ENCODE measurements at regions not wholly inside any gene's neighbourhood (a gene's known extent, or its start where the extent isn't known, plus 50 kb on each side); places are given as distances from the start of the nearest gene placed in this dataset.

GRCh38 chr18:77329651-77330050 is 80.0 kb downstream of the GALR1 start:
- no peaks in the 10 kb centered on the region for H3K9me3 ChIP-seq (ENCODE audit: control insufficient read depth in 2 of 2, low read length in 2 of 2)
- Mint-ChIP-seq H3K4me3 (no peak overlapping the region), H3K27ac (no peak overlapping the region), H3K4me1 (peaks cover 0 to 2% (median 0%) of the 10 kb centered on the region in 4 donors), H3K36me3 (no peaks in the 10 kb centered on the region), H3K27me3 (peaks cover 29% of the 10 kb centered on the region), H3K9me3 (peaks cover 0 to 8% (median 2%) of the 10 kb centered on the region in 7 donors)
- no peak overlapping the region for H3K27ac ChIP-seq (ENCODE audit: insufficient read depth, low read length, poor library complexity, severe bottlenecking)
- no peak overlapping the region for H3K4me3 ChIP-seq (ENCODE audit: low read depth, low read length)
- no peaks in the 10 kb centered on the region for H3K36me3 ChIP-seq (ENCODE audit: control insufficient read depth, insufficient read depth, low read length)
- H3K4me1 ChIP-seq (ENCODE audit: control insufficient read depth, insufficient read depth, low read length, poor library complexity, severe bottlenecking), result no peaks in the 10 kb centered on the region
- H3K27me3 ChIP-seq (ENCODE audit: control insufficient read depth, insufficient read depth, low read length), result peaks cover 2% of the 10 kb centered on the region
- ATAC-seq (ENCODE audit: low read depth in 2 of 2) (no peak), DNase-seq (no peak)

GRCh38 chr18:77334876-77335275 is 85.2 kb downstream of the GALR1 start:
- Histone ChIP-seq H3K4me1 (ENCODE audit: control insufficient read depth, insufficient read depth, low read length, poor library complexity, severe bottlenecking) (no peaks in the 10 kb centered on the region), H3K27me3 (ENCODE audit: control insufficient read depth, insufficient read depth, low read length) (peaks cover 3% of the 10 kb centered on the region), H3K36me3 (ENCODE audit: control insufficient read depth, insufficient read depth, low read length) (no peaks in the 10 kb centered on the region), H3K27ac (ENCODE audit: insufficient read depth, low read length, poor library complexity, severe bottlenecking) (no peak overlapping the region), H3K9me3 (ENCODE audit: control insufficient read depth in 2 of 2, low read length in 2 of 2) (no peaks in the 10 kb centered on the region), H3K4me3 (ENCODE audit: low read depth, low read length) (no peak overlapping the region)
- no peak for ATAC-seq (ENCODE audit: low read depth in 2 of 2)
- Mint-ChIP-seq H3K27ac (no peak overlapping the region), H3K4me1 (peaks cover 0 to 2% (median 0%) of the 10 kb centered on the region in 4 donors), H3K4me3 (no peak overlapping the region), H3K27me3 (peaks cover 38% of the 10 kb centered on the region), H3K9me3 (peaks cover 0 to 2% (median 0%) of the 10 kb centered on the region in 7 donors), H3K36me3 (no peaks in the 10 kb centered on the region)
- no peak for DNase-seq

GRCh38 chr18:77337604-77338003 is 88.0 kb downstream of the GALR1 start:
- Mint-ChIP-seq H3K9me3 (peaks cover 0 to 1% (median 0%) of the 10 kb centered on the region in 7 donors), H3K4me3 (no peak overlapping the region), H3K27ac (no peak overlapping the region), H3K27me3 (peaks cover 24% of the 10 kb centered on the region), H3K4me1 (peaks cover 0 to 2% (median 0%) of the 10 kb centered on the region in 4 donors), H3K36me3 (no peaks in the 10 kb centered on the region)
- no peaks in the 10 kb centered on the region for H3K36me3 ChIP-seq (ENCODE audit: control insufficient read depth, insufficient read depth, low read length)
- DNase-seq, result no peak
- peaks cover 3% of the 10 kb centered on the region for H3K27me3 ChIP-seq (ENCODE audit: control insufficient read depth, insufficient read depth, low read length)
- no peaks in the 10 kb centered on the region for H3K9me3 ChIP-seq (ENCODE audit: control insufficient read depth in 2 of 2, low read length in 2 of 2)
- no peak for ATAC-seq (ENCODE audit: low read depth in 2 of 2)
- no peak overlapping the region for H3K27ac ChIP-seq (ENCODE audit: insufficient read depth, low read length, poor library complexity, severe bottlenecking)
- H3K4me1 ChIP-seq (ENCODE audit: control insufficient read depth, insufficient read depth, low read length, poor library complexity, severe bottlenecking), result no peaks in the 10 kb centered on the region
- H3K4me3 ChIP-seq (ENCODE audit: low read depth, low read length), result no peak overlapping the region

GRCh38 chr18:77339093-77339492 is 89.4 kb downstream of the GALR1 start:
- peaks cover 22% of the 10 kb centered on the region for H3K27me3 Mint-ChIP-seq
- H3K4me3 Mint-ChIP-seq, result no peak overlapping the region
- DNase-seq (no peak), ATAC-seq (ENCODE audit: low read depth in 2 of 2) (no peak)
- Histone ChIP-seq H3K4me3 (ENCODE audit: low read depth, low read length) (no peak overlapping the region), H3K27me3 (ENCODE audit: control insufficient read depth, insufficient read depth, low read length) (peaks cover 3% of the 10 kb centered on the region), H3K27ac (ENCODE audit: insufficient read depth, low read length, poor library complexity, severe bottlenecking) (no peak overlapping the region), H3K4me1 (ENCODE audit: control insufficient read depth, insufficient read depth, low read length, poor library complexity, severe bottlenecking) (no peaks in the 10 kb centered on the region), H3K9me3 (ENCODE audit: control insufficient read depth in 2 of 2, low read length in 2 of 2) (no peaks in the 10 kb centered on the region), H3K36me3 (ENCODE audit: control insufficient read depth, insufficient read depth, low read length) (no peaks in the 10 kb centered on the region)
- peaks cover 0 to 1% (median 0%) of the 10 kb centered on the region in 7 donors for H3K9me3 Mint-ChIP-seq
- no peak overlapping the region for H3K27ac Mint-ChIP-seq
- peaks cover 0 to 2% (median 0%) of the 10 kb centered on the region in 4 donors for H3K4me1 Mint-ChIP-seq
- no peaks in the 10 kb centered on the region for H3K36me3 Mint-ChIP-seq

GRCh38 chr18:77339623-77340022 is 90.0 kb downstream of the GALR1 start:
- no peak overlapping the region for H3K4me3 Mint-ChIP-seq
- Histone ChIP-seq H3K9me3 (ENCODE audit: control insufficient read depth in 2 of 2, low read length in 2 of 2) (no peaks in the 10 kb centered on the region), H3K4me3 (ENCODE audit: low read depth, low read length) (no peak overlapping the region), H3K27me3 (ENCODE audit: control insufficient read depth, insufficient read depth, low read length) (peaks cover 1% of the 10 kb centered on the region), H3K27ac (ENCODE audit: insufficient read depth, low read length, poor library complexity, severe bottlenecking) (no peak overlapping the region), H3K4me1 (ENCODE audit: control insufficient read depth, insufficient read depth, low read length, poor library complexity, severe bottlenecking) (no peaks in the 10 kb centered on the region), H3K36me3 (ENCODE audit: control insufficient read depth, insufficient read depth, low read length) (no peaks in the 10 kb centered on the region)
- no peaks in the 10 kb centered on the region for H3K9me3 Mint-ChIP-seq
- peaks cover 18% of the 10 kb centered on the region for H3K27me3 Mint-ChIP-seq
- no peak overlapping the region for H3K27ac Mint-ChIP-seq
- H3K36me3 Mint-ChIP-seq, result no peaks in the 10 kb centered on the region
- DNase-seq (no peak), ATAC-seq (ENCODE audit: low read depth in 2 of 2) (no peak)
- peaks cover 0 to 2% (median 0%) of the 10 kb centered on the region in 4 donors for H3K4me1 Mint-ChIP-seq

- Mint-ChIP-seq H3K4me3 (no peak overlapping the region), H3K36me3 (no peaks in the 10 kb centered on the region), H3K4me1 (peaks cover 0 to 2% (median 0%) of the 10 kb centered on the region in 4 donors), H3K27ac (no peak overlapping the region), H3K27me3 (peaks cover 8% of the 10 kb centered on the region), H3K9me3 (no peaks in the 10 kb centered on the region)
- H3K36me3 ChIP-seq (ENCODE audit: control insufficient read depth, insufficient read depth, low read length), result no peaks in the 10 kb centered on the region
- no peaks in the 10 kb centered on the region for H3K9me3 ChIP-seq (ENCODE audit: control insufficient read depth in 2 of 2, low read length in 2 of 2)
- no peak overlapping the region for H3K27ac ChIP-seq (ENCODE audit: insufficient read depth, low read length, poor library complexity, severe bottlenecking)
- H3K4me1 ChIP-seq (ENCODE audit: control insufficient read depth, insufficient read depth, low read length, poor library complexity, severe bottlenecking), result no peaks in the 10 kb centered on the region
- no peak for ATAC-seq (ENCODE audit: low read depth in 2 of 2)
- peaks cover 1% of the 10 kb centered on the region for H3K27me3 ChIP-seq (ENCODE audit: control insufficient read depth, insufficient read depth, low read length)
- DNase-seq, result no peak
- H3K4me3 ChIP-seq (ENCODE audit: low read depth, low read length), result no peak overlapping the region
Measured at GRCh38 chr18:77340815-77341214, 91.2 kb downstream of the GALR1 start.

- no peaks in the 10 kb centered on the region for H3K4me1 ChIP-seq (ENCODE audit: control insufficient read depth, insufficient read depth, low read length, poor library complexity, severe bottlenecking)
- no peaks in the 10 kb centered on the region for H3K36me3 Mint-ChIP-seq
- H3K27me3 ChIP-seq (ENCODE audit: control insufficient read depth, insufficient read depth, low read length), result peaks cover under 1% of the 10 kb centered on the region
- no peak overlapping the region for H3K4me3 Mint-ChIP-seq
- no peaks in the 10 kb centered on the region for H3K9me3 Mint-ChIP-seq
- H3K4me1 Mint-ChIP-seq, result peaks cover 0 to 2% (median 0%) of the 10 kb centered on the region in 4 donors
- no peaks in the 10 kb centered on the region for H3K9me3 ChIP-seq (ENCODE audit: control insufficient read depth in 2 of 2, low read length in 2 of 2)
- no peaks in the 10 kb centered on the region for H3K36me3 ChIP-seq (ENCODE audit: control insufficient read depth, insufficient read depth, low read length)
- H3K4me3 ChIP-seq (ENCODE audit: low read depth, low read length), result no peak overlapping the region
- DNase-seq (no peak), ATAC-seq (ENCODE audit: low read depth in 2 of 2) (no peak)
- no peak overlapping the region for H3K27ac Mint-ChIP-seq
- H3K27ac ChIP-seq (ENCODE audit: insufficient read depth, low read length, poor library complexity, severe bottlenecking), result no peak overlapping the region
- peaks cover 8% of the 10 kb centered on the region for H3K27me3 Mint-ChIP-seq
Measured at GRCh38 chr18:77341527-77342325, 92.1 kb downstream of the GALR1 start.

- Histone ChIP-seq H3K36me3 (ENCODE audit: control insufficient read depth, insufficient read depth, low read length) (no peaks in the 10 kb centered on the region), H3K4me3 (ENCODE audit: low read depth, low read length) (no peak overlapping the region), H3K27ac (ENCODE audit: insufficient read depth, low read length, poor library complexity, severe bottlenecking) (no peak overlapping the region), H3K9me3 (ENCODE audit: control insufficient read depth in 2 of 2, low read length in 2 of 2) (no peaks in the 10 kb centered on the region), H3K4me1 (ENCODE audit: control insufficient read depth, insufficient read depth, low read length, poor library complexity, severe bottlenecking) (no peaks in the 10 kb centered on the region), H3K27me3 (ENCODE audit: control insufficient read depth, insufficient read depth, low read length) (no peaks in the 10 kb centered on the region)
- ATAC-seq (ENCODE audit: low read depth in 2 of 2) (no peak), DNase-seq (no peak)
- Mint-ChIP-seq H3K4me1 (peaks cover 0 to 2% (median 0%) of the 10 kb centered on the region in 4 donors), H3K4me3 (no peak overlapping the region), H3K27ac (no peak overlapping the region), H3K36me3 (no peaks in the 10 kb centered on the region), H3K9me3 (no peaks in the 10 kb centered on the region), H3K27me3 (no peaks in the 10 kb centered on the region)
Measured at GRCh38 chr18:77342736-77343135, 93.1 kb downstream of the GALR1 start.
